ENCODE measurements at regions not wholly inside any gene's neighbourhood (a gene's known extent, or its start where the extent isn't known, plus 50 kb on each side); places are given as distances from the start of the nearest gene placed in this dataset.
"Not testable (repeated sequence)": the region's sequence is repeated elsewhere in the genome, so short reads cannot be mapped to it uniquely, and the experiment has no call there.

DNA sequence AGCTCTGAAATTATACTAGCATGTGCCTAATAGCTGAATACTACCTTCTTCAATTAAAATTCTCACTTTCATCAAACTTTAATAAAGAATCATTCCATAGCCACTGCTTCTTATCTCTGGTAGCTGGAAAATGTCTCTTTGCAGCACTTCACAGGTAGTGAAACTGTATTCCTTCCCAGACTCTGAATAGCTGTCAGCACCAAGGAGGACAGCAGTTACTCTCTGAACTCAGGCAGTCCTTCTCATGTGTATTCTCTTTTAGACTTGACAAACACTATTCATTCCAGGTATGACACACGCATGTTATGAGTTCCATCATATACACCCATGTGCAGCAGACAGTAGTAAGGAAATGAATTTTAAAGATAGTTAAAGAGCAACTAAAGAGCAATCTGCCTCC lies 627.1 kb downstream of the EFNA5 start:
- H3K4me3 ChIP-seq (ENCODE audit: low read length): no peak overlapping the region
- DNase-seq (ENCODE audit: low read depth, low spot score): no peak

DNA sequence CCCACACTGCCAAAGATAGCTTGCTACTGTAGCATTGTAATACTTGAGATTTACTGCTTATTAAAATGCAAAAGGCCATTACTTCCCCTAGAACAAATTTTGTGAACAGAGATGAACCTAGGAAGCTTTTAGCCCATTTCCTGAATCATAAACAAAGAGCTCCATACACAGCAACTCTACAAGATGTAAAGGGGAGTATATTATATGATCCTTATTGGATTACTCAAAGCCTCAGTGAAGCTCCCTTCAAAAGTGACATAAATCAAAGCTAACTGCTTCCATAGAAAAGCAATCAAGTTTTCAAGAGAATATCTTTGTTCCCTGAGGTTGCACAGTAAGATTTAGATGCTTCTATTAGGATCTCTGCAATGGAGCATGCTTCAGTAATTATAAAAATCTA lies 629.8 kb downstream of the EFNA5 start:
- no peak overlapping the region for H3K4me3 ChIP-seq (ENCODE audit: low read length)
- DNase-seq (ENCODE audit: low read depth, low spot score): no peak

DNA sequence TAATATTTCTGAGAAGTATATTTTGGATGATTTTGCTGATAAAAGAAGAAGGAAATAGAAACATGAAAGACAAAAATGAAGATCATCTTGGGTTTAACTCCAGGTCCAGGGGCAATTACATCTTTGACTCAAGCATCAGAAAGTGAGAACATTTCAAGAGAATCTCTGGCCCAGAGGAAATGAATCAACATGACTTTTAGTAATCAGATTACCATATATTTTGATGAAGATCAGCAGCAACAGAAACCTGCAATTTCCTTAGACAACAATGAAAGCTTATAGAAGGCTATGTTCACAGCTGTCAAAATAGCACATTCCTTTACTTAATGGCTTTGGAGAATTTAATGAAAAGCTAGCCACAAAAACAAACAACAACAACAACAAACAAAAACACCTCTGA lies 638.1 kb downstream of the EFNA5 start:
- DNase-seq (ENCODE audit: low read depth, low spot score): no peak
- H3K4me3 ChIP-seq (ENCODE audit: low read length): no peak overlapping the region

DNA sequence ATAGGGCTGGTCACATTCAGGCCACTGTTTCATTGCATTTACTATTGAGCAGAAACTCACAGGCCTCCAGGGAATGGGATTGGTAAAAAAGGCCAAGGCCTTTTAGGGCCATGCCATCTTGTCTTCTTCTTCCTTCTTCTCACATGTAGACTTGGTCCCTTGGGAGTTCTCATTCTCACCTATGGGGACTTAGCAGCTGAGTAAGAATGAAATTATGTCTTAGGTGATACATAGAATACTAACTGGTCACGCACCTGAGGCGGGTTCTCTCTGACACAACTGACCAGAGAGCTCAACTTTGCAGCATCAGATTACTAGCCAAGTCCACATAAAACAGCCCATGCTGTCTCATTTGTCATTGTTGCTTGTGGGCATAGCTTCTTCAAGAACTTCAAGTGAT lies 641.8 kb downstream of the EFNA5 start:
- H3K4me3 ChIP-seq (ENCODE audit: low read length): no peak overlapping the region
- no peak for DNase-seq (ENCODE audit: low read depth, low spot score)

DNA sequence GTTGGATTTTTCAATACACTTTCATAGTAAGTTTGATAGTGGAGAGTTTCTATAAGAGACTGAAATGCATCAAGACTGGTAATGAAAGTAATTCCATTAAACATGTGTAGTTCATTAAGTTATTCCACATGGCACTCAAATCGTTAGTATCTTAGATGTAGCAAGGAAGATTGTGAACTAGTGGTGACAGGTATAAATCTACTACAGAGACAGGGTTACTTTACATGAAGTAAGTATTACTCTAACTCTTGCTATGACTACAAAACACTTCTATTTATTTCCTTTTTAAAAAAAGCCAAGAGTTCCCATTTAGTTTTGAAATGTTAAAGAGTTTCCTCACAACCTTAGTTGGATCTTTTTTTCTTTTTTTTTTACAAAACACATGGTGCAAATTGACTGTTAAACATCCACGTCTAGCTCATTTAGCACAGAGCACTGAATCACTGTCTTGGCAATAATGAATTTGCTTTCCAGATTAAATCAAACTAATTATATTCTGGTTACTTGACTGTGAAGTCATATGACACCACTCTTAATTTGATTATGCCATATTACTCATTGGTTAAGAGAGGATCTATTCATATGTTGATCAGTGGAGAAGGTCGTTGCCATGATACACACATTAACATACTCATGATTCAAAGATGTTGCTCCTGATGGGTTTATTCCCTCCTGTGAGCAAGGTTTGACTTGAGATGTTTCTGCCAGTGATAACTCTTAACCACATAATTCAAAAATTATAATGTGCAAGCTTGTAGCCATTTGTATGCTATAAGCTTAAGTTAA lies 644.8 kb downstream of the EFNA5 start:
- DNase-seq (ENCODE audit: low read depth, low spot score): no peak
- no peak overlapping the region for H3K4me3 ChIP-seq (ENCODE audit: low read length)

DNA sequence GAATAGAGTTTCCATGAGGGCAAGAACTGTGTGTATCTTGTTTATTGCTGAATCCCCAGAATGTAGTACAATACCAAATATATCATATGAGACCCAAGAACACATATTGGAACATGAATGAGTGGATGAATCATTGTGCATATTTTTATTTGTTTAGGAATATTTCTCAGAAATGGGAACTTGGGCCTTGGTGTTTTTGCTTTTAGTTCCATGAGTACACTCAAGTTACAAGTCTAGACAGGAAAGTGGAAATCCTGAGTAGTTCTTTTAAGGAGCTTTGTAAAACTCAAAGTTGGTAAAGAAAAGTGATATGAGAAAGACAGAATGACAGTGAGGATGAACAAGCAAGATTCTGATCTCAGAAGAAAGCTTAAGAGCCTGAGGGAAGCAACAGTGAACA lies 647.0 kb downstream of the EFNA5 start:
- no peak overlapping the region for H3K4me3 ChIP-seq (ENCODE audit: low read length)
- no peak for DNase-seq (ENCODE audit: low read depth, low spot score)

DNA sequence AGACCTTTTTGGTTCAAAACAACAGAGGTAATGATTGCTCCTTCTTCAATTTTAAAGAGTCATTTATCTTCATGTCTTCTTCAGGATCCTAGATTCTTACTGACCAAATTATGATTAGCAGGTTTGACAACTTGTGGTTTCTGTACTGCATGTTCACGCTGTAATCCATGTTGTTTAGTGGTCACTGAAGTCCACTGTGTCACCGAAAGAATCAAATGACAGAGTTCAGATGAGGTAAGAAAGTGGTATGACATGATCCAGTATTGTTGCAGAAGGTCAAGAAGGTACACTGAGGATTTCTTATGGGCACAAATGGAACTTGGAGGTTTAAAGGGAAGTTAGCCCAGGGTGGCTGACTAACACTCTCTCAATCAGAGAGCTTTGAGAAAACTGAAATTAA lies 649.2 kb downstream of the EFNA5 start:
- no peak overlapping the region for H3K4me3 ChIP-seq (ENCODE audit: low read length)
- DNase-seq (ENCODE audit: low read depth, low spot score): no peak

DNA sequence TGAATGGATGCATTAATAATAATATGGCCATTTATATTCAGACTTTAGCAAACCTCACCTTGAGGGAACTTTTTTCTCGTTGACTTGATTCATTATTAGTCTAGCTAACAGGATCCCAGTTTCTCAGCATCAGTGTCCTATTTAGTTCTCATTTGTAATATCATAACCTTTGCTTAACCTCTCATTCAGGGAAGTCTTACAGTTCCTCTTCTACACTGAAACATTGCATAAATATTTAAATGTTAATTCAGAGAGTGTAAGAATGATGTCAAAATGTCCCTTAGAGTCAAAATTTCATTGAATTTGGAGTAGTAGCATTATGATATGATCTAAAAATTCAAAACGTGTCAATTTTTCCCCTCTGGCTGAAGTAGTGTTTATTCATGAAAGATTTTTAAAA lies 650.1 kb downstream of the EFNA5 start:
- no peak for DNase-seq (ENCODE audit: low read depth, low spot score)
- H3K4me3 ChIP-seq (ENCODE audit: low read length): no peak overlapping the region

DNA sequence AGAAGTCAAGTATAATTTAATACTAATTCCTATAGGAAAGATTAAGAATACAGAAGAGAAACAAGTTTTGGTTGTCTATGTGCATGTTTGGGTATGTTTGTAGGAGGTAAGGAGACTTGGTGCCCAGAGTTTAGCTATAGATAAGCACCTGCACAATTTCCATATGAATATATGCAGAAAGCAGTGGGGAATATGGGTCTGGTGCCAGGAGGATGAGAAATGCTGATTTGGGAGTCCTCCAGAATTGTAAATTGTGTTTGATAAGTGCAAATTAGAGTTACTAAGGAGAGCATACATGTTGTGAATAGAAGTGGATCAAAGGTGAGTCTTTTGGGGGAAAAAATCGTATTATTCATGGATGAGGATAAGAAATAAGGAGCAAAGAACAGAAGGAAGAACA lies 653.1 kb downstream of the EFNA5 start:
- H3K4me3 ChIP-seq (ENCODE audit: low read length): no peak overlapping the region
- no peak for DNase-seq (ENCODE audit: low read depth, low spot score)

DNA sequence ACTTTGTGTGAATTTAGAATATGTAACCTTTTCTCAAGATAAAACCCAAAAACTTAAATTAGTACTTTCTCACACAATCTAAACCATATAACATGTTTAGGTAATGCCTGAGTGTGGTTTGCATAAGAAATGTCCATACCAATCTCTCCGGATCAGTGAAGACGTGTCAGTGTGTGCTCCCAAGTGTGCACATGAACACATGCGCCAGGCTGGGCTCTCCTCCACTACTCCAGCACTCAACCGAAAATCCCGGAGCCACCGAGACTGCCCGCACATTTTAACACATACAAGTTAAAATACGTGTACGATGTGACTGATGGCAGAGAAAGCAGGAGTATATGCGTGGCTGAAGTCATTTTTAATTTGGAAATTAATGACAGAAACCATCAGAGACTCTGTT lies 658.4 kb downstream of the EFNA5 start:
- DNase-seq (ENCODE audit: low read depth, low spot score): no peak

DNA sequence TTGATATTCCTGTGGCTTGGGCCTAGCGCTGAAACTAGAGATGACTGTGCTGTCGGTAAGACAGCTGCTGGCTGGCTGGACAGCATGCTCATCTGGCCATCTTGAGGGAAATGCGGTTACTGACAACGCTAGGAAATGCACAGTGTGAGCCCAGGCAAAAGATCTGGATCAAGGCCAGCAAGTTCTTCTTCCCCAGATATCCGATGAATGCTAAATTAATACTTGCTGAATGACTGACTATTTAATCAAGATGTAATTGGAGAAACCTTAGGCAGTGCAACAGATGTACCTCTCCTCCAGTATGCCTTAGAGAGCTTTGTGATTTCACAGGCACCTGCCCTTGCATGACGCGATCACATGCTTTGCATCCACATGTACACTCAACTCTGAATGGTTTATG lies 659.1 kb downstream of the EFNA5 start:
- no peak for DNase-seq (ENCODE audit: low read depth, low spot score)
- H3K4me3 ChIP-seq (ENCODE audit: low read length): no peak overlapping the region

More for the DNA sequence above, 658.4 kb downstream of the EFNA5 start:
- no peak overlapping the region for H3K4me3 ChIP-seq (ENCODE audit: low read length)

DNA sequence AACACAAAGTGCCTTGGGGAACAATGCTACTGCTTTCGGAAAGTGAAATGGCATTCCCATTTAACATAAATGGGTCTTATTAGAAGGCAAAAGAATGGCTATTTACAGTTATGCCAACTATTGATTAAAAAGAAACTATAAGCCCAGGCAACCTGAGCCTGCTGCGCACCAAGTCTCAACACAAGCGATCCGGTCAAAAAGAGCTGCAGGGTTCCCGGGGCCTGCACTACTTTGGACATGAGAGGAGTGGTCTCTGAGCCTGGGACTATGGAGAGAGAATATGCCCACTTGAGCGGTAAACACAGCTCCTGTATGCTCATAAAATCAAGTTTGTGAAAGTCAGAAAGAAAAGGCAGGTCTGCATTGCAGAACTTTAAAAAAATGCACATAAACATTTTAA lies 660.7 kb downstream of the EFNA5 start:
- DNase-seq (ENCODE audit: low read depth, low spot score): no peak
- no peak overlapping the region for H3K4me3 ChIP-seq (ENCODE audit: low read length)

DNA sequence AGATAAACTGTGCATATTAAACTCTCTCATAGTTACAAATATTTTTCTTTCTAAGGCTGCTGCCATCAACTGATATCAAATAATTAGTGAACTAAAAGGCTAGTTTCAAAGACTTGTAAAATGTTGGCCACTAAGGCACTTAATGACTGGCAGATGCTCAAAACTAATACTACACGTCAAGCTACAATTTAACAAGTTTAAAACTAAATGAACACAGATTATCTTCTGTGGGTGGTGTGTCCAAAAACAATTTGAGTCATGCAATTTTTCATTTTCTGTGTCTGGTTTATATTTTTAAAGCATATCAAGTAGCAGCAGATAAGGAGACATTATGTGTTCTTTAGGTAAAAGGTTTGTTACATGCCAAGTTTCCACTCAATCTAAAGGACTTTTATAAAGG lies 665.1 kb downstream of the EFNA5 start:
- H3K4me3 ChIP-seq (ENCODE audit: low read length): no peak overlapping the region
- DNase-seq (ENCODE audit: low read depth, low spot score): no peak

DNA sequence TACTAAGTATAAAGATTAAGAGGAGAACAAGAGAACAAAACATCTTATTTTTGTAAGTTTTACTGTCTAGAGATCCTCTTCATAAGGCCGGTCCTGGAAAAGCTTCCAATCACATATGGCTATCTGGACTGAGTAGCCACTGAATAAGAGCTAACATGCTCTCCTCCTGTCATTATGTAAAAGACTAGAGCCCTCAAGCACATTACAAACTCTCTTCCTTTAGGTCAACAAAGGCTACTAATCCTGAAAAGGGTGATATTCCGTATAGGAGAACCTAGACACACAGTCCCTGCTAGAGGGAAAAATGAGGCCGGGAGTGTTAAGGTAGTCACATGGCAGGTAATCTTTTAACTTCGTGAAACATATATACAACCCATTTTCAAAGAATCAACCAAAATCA lies 665.6 kb downstream of the EFNA5 start:
- no peak overlapping the region for H3K4me3 ChIP-seq (ENCODE audit: low read length)
- no peak for DNase-seq (ENCODE audit: low read depth, low spot score)

DNA sequence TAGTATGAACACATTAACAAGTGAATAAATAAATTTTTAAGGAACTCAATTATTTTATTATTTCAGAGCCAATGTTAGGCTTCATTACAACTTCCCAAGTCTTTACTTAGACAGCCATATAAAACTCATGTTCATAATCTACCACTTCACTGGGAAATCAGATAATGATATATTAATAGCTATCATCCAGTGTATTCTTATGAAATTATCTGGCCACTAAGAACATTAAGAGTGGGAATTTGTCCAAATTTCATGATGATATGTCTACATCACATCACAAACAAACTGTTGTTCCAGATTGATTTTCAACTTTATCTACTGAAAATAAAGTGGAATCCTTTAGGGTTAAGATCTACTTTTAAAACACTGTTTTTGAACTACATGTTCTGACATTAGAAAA lies 668.6 kb downstream of the EFNA5 start:
- no peak overlapping the region for H3K4me3 ChIP-seq (ENCODE audit: low read length)
- no peak for DNase-seq (ENCODE audit: low read depth, low spot score)

DNA sequence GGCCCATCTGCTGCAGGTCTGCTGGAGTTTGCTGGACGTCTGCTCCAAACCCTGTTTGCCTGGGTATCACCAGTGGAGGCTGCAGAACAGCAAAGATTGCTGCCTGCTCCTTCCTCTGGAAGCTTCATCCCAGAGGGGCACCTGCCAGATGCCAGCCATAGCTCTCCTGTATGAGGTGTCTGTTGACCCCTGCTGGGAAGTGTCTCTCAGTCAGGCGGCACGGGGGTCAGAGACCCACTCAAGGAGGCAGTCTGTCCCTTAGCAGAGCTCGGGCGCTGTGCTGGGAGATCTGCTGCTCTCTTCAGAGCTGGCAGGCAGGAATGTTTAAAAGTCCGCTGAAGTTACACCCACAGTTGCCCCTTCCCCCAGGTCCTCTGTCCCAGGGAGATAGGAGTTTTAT lies 671.2 kb downstream of the EFNA5 start:
- not testable (repeated sequence) for DNase-seq (ENCODE audit: low read depth, low spot score); H3K4me3 ChIP-seq (ENCODE audit: low read length)

DNA sequence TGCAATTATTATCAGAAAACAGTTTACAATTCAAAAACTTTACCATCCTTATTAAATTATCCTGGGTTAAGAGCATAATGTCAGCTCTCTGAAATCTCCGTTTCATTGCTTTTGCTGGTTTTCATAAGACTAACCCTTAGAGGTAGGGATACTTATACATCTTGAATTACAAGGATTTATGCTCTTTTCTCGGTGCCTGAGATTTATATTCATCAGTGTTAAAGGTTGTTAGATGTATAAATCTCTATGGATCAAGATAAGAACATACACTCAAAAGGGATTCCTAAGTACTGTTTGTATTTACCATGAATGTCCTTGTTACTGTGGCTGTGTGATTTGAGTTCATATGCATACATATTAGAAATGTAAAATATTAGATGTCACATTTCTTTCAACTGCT lies 684.7 kb downstream of the EFNA5 start:
- DNase-seq (ENCODE audit: low read depth, low spot score): no peak
- no peak overlapping the region for H3K4me3 ChIP-seq (ENCODE audit: low read length)

DNA sequence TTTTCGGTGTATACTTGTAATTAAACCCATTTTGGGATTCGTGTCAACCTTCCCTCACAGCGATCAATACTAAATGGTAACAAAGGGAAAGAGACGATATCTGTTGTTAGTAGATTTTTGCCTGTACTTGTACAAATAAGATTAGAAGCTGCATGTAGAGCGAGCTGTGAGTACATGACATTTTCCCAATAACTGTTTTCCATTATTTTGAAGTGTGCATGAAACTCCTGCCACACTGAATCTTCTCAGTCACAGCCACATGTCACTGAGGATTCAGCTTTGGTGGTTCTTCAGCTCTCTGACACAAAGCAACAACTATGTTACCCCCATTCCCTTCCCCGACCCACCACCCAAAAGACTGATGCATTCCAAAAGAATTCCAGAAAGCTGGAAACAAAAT lies 685.6 kb downstream of the EFNA5 start:
- H3K4me3 ChIP-seq (ENCODE audit: low read length): no peak overlapping the region
- DNase-seq (ENCODE audit: low read depth, low spot score): no peak

DNA sequence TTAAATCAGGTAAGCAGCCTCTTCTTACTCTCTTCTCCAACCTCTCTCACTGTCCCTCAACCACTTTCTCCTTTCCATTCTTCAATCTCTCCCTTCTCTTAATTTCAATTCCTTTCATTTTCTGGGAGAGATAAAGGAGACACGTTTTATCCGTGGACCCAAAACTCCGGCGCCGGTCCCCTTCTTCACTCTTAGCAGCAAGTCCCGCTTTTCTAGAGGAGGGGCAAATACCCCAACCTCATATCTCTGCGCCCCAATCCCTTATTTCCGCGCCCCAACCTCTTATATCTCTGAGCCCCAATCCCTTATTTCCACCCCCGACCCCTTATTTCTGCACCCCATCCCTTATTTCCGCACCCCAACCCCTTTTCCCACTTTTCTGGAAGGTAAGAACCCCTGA lies 691.6 kb downstream of the EFNA5 start:
- not testable (repeated sequence) for H3K4me3 ChIP-seq (ENCODE audit: low read length); DNase-seq (ENCODE audit: low read depth, low spot score)

DNA sequence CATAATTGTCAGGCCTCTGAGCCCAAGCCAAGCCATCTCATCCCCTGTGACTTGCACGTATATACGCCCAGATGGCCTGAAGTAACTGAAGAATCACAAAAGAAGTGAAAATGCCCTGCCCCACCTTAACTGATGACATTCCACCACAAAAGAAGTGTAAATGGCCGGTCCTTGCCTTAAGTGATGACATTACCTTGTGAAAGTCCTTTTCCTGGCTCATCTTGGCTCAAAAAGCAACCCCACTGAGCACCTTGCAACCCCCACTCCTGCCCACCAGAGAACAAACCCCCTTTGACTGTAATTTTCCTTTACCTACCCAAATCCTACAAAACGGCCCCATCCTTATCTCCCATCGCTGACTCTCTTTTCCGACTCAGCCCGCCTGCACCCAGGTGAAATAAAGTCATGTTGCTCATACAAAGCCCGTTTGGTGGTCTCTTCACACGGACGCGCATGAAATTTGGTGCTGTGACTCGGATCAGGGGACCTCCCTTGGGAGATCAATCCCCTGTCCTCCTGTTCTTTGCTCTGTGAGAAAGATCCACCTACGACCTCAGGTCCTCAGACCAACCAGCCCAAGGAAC lies 692.1 kb downstream of the EFNA5 start:
- DNase-seq (ENCODE audit: low read depth, low spot score); H3K4me3 ChIP-seq (ENCODE audit: low read length): not testable (repeated sequence)

DNA sequence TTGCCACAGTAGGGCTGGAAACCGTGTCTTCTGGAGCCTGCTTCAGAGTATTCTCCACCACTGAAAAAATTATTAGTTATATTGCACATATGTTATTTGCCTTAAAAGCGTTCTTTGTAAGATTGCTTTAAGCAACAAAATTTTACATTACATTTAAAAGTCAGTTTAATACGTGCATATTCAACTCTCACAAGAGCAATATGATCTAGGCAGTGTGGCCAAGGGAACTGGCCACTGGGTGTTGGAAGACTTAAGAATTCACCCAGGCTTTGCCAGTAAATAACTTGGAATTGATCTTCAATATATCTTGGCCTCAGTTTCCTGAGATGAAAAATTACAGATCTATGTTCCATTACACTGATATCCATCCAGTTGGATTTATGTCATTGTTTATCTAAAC lies 694.4 kb downstream of the EFNA5 start:
- no peak for DNase-seq (ENCODE audit: low read depth, low spot score)
- H3K4me3 ChIP-seq (ENCODE audit: low read length): no peak overlapping the region
